HCT116 (cell line): ENCODE measurements at regions not wholly inside any gene's neighbourhood (a gene's known extent, or its start where the extent isn't known, plus 50 kb on each side); places are given as distances from the start of the nearest gene placed in this dataset.

Experiments
- CTCF ChIP-seq, 3 experiments: fragments of 200-600 bp in 1 of 3; sonication (generic) in 1 of 3; IDR thresholded peaks in 2 of 3; conservative IDR thresholded peaks in 1 of 3; 2 replicates each; pipeline ENCODE4 v1.5.1; 2012 to 2017; ENCODE audit warnings: low read depth in 2 of 3, low read length in 2 of 3, antibody characterized with exemption in 1 of 3, borderline replicate concordance in 1 of 3, control low read depth in 1 of 3, mild to moderate bottlenecking in 1 of 3, mixed read lengths in 1 of 3, mixed run types in 1 of 3, moderate library complexity in 1 of 3; ENCODE audit not compliant: insufficient read depth in 1 of 3
- EZH2 ChIP-seq: fragments of 200-600 bp; sonication (generic); IDR thresholded peaks from 2 replicates; pipeline ENCODE4 v1.6.1; 2017; ENCODE audit warnings: antibody characterized with exemption, mixed run types
- EZH2phosphoT487 ChIP-seq: fragments of 200-600 bp; IDR thresholded peaks from 2 replicates; pipeline ENCODE4 v1.6.1; 2018; ENCODE audit warnings: antibody characterized with exemption, borderline replicate concordance
- SIN3A ChIP-seq: IDR thresholded peaks from 2 replicates; pipeline ENCODE4 v1.6.1; 2012; ENCODE audit warnings: low read depth
- SP1 ChIP-seq: IDR thresholded peaks from 2 replicates; pipeline ENCODE4 v1.6.1; 2012; ENCODE audit warnings: low read depth
- SRF ChIP-seq: IDR thresholded peaks from 2 replicates; pipeline ENCODE4 v1.6.1; 2012; ENCODE audit warnings: low read depth

GRCh38 chr12:90548595-90548994 is 406.4 kb downstream of the CCER1 start:
- TF ChIP-seq EZH2phosphoT487 (no peak), SP1 (no peak), CTCF (IDR thresholded peaks at IDR 0.05 in 2 of 3, conservative IDR thresholded peaks at IDR 0.05 in 1 of 3; ENCODE audit: borderline replicate concordance in 1 of 3, insufficient read depth in 1 of 3, low read depth in 2 of 3, low read length in 2 of 3) (no peak), SRF (no peak), SIN3A (no peak), EZH2 (no peak)
